K562 (cell line): ENCODE measurements at regions not wholly inside any gene's neighbourhood (a gene's known extent, or its start where the extent isn't known, plus 50 kb on each side); places are given as distances from the start of the nearest gene placed in this dataset.

Source experiments
- ATAC-seq: fragments of 200-7000 bp; cut with Tn5 transposase; 3 replicates; pipeline ENCODE4 v1.9.1; 2020; ENCODE audit warnings: moderate library complexity
- BruUV-seq: library from RNA; stranded (reverse); fragments of 400-500 nt; replicated peaks from 2 replicates; lab custom pipeline; 2021; lab: Mats Ljungman, UMichigan
- CTCF ChIA-PET: fragments of 300-600 bp; formaldehyde crosslinking; extraction: SDS; loops from one replicate; lab custom pipeline; 2021; ENCODE audit warnings: low intra/inter-chr PET ratio; lab: Yijun Ruan, JAX
- POLR2A ChIA-PET: fragments of 300-600, 350-650 bp; sonication (Branson Sonifier 250); formaldehyde crosslinking; extraction: SDS; loops from one replicate; lab custom pipeline; 2021; ENCODE audit warnings: antibody characterized with exemption, inconsistent platforms; lab: Yijun Ruan, JAX
- DNase-seq, 4 experiments: peaks; one replicate each; pipeline versions ENCODE4 v3.0.0 to v3.0.0-alpha.2; 2011 to 2018; ENCODE audit warnings: low spot score in 3 of 4, mixed read lengths in 3 of 4; ENCODE audit errors: extremely low read depth in 1 of 4
- FAIRE-seq: peaks from 2 replicates; lab custom pipeline; 2011; peaks lifted over from hg19 to GRCh38; lab: Jason Lieb, UNC
- H2AFZ ChIP-seq: 2 replicates; pipeline ENCODE4 v1.6.0; 2011; ENCODE audit warnings: low read depth, low read length, control low read depth, inconsistent platforms
- H3K27ac ChIP-seq: fragments of 200-600 bp; 3 replicates; pipeline ENCODE4 v1.8.0; 2011; ENCODE audit warnings: low read depth, mild to moderate bottlenecking, control low read depth, inconsistent platforms, low read length, moderate library complexity, mixed read lengths; ENCODE audit errors: extremely low read depth
- H3K27me3 ChIP-seq, 2 experiments: fragments of 300-600 bp in 1 of 2; 2 replicates in 1 of 2; 3 replicates in 1 of 2; pipeline versions ENCODE4 v1.6.0 to v1.8.0; 2011; ENCODE audit warnings: inconsistent platforms in 2 of 2, low read length in 2 of 2, mild to moderate bottlenecking in 1 of 2, mixed read lengths in 1 of 2, moderate library complexity in 1 of 2; ENCODE audit not compliant: control insufficient read depth in 2 of 2, insufficient read depth in 2 of 2
- H3K36me3 ChIP-seq: fragments of 300-600 bp; 3 replicates; pipeline ENCODE4 v1.8.0; 2011; ENCODE audit warnings: mild to moderate bottlenecking, low read length, inconsistent platforms; ENCODE audit not compliant: control insufficient read depth, insufficient read depth
- H3K4me1 ChIP-seq, 2 experiments: fragments of 200-600 bp in 1 of 2; replicated peaks in 1 of 2; 2 replicates in 1 of 2; 3 replicates in 1 of 2; pipeline versions ENCODE4 v1.5.1 to v1.8.0; 2011; ENCODE audit warnings: inconsistent platforms in 2 of 2, low read length in 2 of 2, mild to moderate bottlenecking in 1 of 2, mixed read lengths in 1 of 2, moderate library complexity in 1 of 2; ENCODE audit not compliant: control insufficient read depth in 2 of 2, insufficient read depth in 2 of 2
- H3K4me2 ChIP-seq: 2 replicates; pipeline ENCODE4 v1.6.1; 2011; ENCODE audit warnings: low read length, control low read depth, inconsistent platforms, mixed read lengths; ENCODE audit not compliant: insufficient read depth
- H3K4me3 ChIP-seq: fragments of 200-600 bp; sonication (generic), shearing (Covaris generic); 2 replicates; pipeline ENCODE4 v1.5.1; 2016; ENCODE audit warnings: control low read depth, inconsistent platforms
- H3K79me2 ChIP-seq: fragments of 200-600 bp; 3 replicates; pipeline ENCODE4 v1.8.0; 2011; ENCODE audit warnings: low read length, inconsistent platforms; ENCODE audit not compliant: control insufficient read depth, insufficient read depth
- H3K9ac ChIP-seq, 2 experiments: 2 replicates each; pipeline versions ENCODE4 v1.6.0 to v1.6.1; 2011; ENCODE audit warnings: low read depth in 2 of 2, low read length in 2 of 2, control low read depth in 1 of 2, inconsistent platforms in 1 of 2, mild to moderate bottlenecking in 1 of 2, mixed read lengths in 1 of 2; ENCODE audit not compliant: insufficient read depth in 1 of 2
- H3K9me1 ChIP-seq: one replicate; pipeline ENCODE4 v1.6.0; 2011; ENCODE audit warnings: inconsistent platforms, mild to moderate bottlenecking, low read length, moderate library complexity; ENCODE audit not compliant: control insufficient read depth, insufficient read depth
- H3K9me3 ChIP-seq: replicated peaks from 2 replicates; pipeline ENCODE4 v1.5.1; 2011; ENCODE audit warnings: low read depth, low read length, inconsistent platforms; ENCODE audit not compliant: control insufficient read depth, insufficient read depth
- H4K20me1 ChIP-seq: replicated peaks from 2 replicates; pipeline ENCODE4 v1.6.1; 2011; ENCODE audit warnings: low read length, inconsistent platforms, mixed read lengths; ENCODE audit not compliant: control insufficient read depth, insufficient read depth
- NKRF ChIP-seq: fragments of 450-650 bp; IDR thresholded peaks from 2 replicates; pipeline ENCODE4 v1.6.1; 2016; ENCODE audit warnings: borderline replicate concordance
- TEAD4 ChIP-seq, 2 experiments: sonication (generic) in 1 of 2; formaldehyde crosslinking in 1 of 2; IDR thresholded peaks; 2 replicates each; pipeline versions ENCODE4 v1.6.1 to v1.8.0; 2012 to 2022; ENCODE audit warnings: borderline replicate concordance in 1 of 2, inconsistent platforms in 1 of 2, low read length in 1 of 2, mild to moderate bottlenecking in 1 of 2, missing genetic modification reagents in 1 of 2
- ZNF354B ChIP-seq: fragments of 250-450 bp; sonication (Bioruptor Pico); IDR thresholded peaks from 2 replicates; pipeline ENCODE4 v1.4.0; 2020
- WGBS: fragments of 100-300 bp; shearing (Covaris generic); methylation state at CpG from one replicate; pipeline ENCODE4 v1.1.6; 2016; ENCODE audit warnings: low coverage, mixed read lengths; ENCODE audit not compliant: insufficient coverage; ENCODE audit errors: missing lambda C conversion rate; 5-methylcytosine and 5-hydroxymethylcytosine counted together
- in situ Hi-C: fragments of 300-500 bp; cut with MboI; formaldehyde crosslinking; loops from 4 replicates; pipeline ENCODE4 v1.15.0; 2018; ENCODE audit warnings: inconsistent platforms, mixed read lengths
- intact Hi-C: fragments of 100-400 bp; cut with micrococcal nuclease; formaldehyde crosslinking; loops from 2 replicates; pipeline ENCODE4 v1.14.2; 2022

DNA sequence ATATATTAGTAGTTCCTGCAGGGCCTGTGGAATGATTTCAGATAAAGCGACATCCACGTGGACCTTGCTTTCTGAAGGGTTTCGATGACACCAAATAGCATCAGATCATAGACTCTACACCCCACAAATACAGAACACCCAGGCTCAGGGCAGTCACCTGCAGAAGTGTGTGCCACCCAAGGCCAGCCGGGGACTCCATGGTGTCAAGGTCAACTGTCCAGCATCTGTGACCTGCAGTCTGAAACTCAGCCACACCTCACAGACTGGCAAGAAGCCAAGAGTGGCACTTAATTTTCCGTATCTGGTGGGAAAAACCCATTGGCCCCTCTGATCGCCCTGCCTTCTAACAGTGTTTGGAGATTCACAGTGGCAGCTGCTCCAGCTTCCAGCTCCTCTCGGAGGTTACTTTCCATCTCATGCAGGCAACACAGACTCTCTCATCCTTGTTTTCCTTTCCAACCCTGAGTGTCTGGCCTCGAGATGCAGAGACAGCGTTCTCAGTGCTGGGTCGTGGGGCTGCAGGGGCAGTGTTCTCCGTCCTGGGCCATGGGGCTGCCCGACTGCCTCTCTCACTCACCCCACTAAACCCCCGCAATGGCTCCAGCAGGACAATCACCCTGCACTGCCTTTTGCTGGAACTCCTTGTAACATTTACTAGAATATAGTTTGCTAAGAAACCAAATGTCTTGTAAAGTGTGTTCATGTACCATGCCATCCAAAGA lies 221.9 kb downstream of the IRX2 start:
- peaks cover 0 to 8% of the 10 kb centered on the region in 2 experiments; a peak in 1 of 5 replicates for H3K27me3 ChIP-seq
- H4K20me1 ChIP-seq = no peaks in the 10 kb centered on the region
- H3K9me1 ChIP-seq = no peaks in the 10 kb centered on the region
- intact Hi-C loops (no loop called here), in situ Hi-C loops (no loop called here)
- ChIA-PET CTCF (no interaction called here), POLR2A (no interaction called here)
- 2% methylated on average over 13 of the region's 13 CpGs for WGBS
- no peak overlapping the region for H2AFZ ChIP-seq
- no peak overlapping the region for H3K4me3 ChIP-seq
- H3K27ac ChIP-seq = no peak overlapping the region
- H3K4me2 ChIP-seq = no peak overlapping the region
- DNase-seq (no peak), FAIRE-seq (no peak), ATAC-seq (no peak)
- no peaks in the 10 kb centered on the region for H3K4me1 ChIP-seq
- H3K36me3 ChIP-seq = no peaks in the 10 kb centered on the region
- no peaks in the 10 kb centered on the region for H3K79me2 ChIP-seq
- TF ChIP-seq NKRF = no peak
- no peak for TF ChIP-seq TEAD4 (IDR thresholded peaks at IDR 0.05; ENCODE audit: low read length)
- no peak for TF ChIP-seq TEAD4 (CRISPR knock-in tag; IDR thresholded peaks at IDR 0.05; ENCODE audit: borderline replicate concordance)
- TF ChIP-seq ZNF354B (CRISPR knock-in tag) = no peak
- TF ChIP-seq, all 486 proteins: peak for 0
- Histone ChIP-seq H3K9ac (no peak overlapping the region), H3K9me3 (0 out of 2 replicates have a peak, but pooled peaks cover 2% of the 10 kb centered on the region)
- BruUV-seq = no TSS peak
